ENCODE measurements at regions not wholly inside any gene's neighbourhood (a gene's known extent, or its start where the extent isn't known, plus 50 kb on each side); places are given as distances from the start of the nearest gene placed in this dataset.
A peak's percentile ranks its signal among the peaks of the same experiment; 100 is the strongest.

GRCh38 chr14:38964630-38965029 lies 138.4 kb downstream of the SEC23A start:
- Histone ChIP-seq H3K27me3 (ENCODE audit: insufficient read depth, low read length) (no peaks in the 10 kb centered on the region), H3K27ac (ENCODE audit: low read depth, low read length) (no peak overlapping the region), H3K9me3 (ENCODE audit: insufficient read depth, low read depth, low read length) (no peaks in the 10 kb centered on the region), H3K36me3 (ENCODE audit: insufficient read depth, low read length) (no peaks in the 10 kb centered on the region), H3K4me2 (ENCODE audit: low read length) (no peak overlapping the region), H3K9ac (ENCODE audit: low read length) (no peak overlapping the region), H3K79me2 (ENCODE audit: insufficient read depth, low read length) (no peaks in the 10 kb centered on the region), H2AFZ (ENCODE audit: low read depth, low read length) (no peak overlapping the region), H3K4me3 (ENCODE audit: insufficient read depth, low read depth, low read length) (no peak overlapping the region), H4K20me1 (ENCODE audit: insufficient read depth, low read length) (no peaks in the 10 kb centered on the region), H3K4me1 (ENCODE audit: insufficient read depth, low read length) (peaks cover 3% of the 10 kb centered on the region)
- Mint-ChIP-seq H3K9me3 (ENCODE audit: unreplicated experiment) (no peaks in the 10 kb centered on the region), H3K4me1 (ENCODE audit: low read depth, unreplicated experiment) (peaks cover 10% of the 10 kb centered on the region), H3K36me3 (ENCODE audit: low read depth, unreplicated experiment) (no peaks in the 10 kb centered on the region), H3K27me3 (ENCODE audit: low read depth, unreplicated experiment) (no peaks in the 10 kb centered on the region), H3K27ac (ENCODE audit: unreplicated experiment) (no peak overlapping the region), H3K4me3 (ENCODE audit: unreplicated experiment) (no peak overlapping the region)
- FAIRE-seq = no peak
- TF ChIP-seq EZH2 (IDR thresholded peaks at IDR 0.05; ENCODE audit: insufficient read depth, low read length) = no peak
- no peak for TF ChIP-seq CTCF (IDR thresholded peaks at IDR 0.05; ENCODE audit: insufficient read depth, low read depth, low read length)
- DNase-seq (ENCODE audit: low read depth) = peak; percentile 68

GRCh38 chr14:38960946-38961531 lies 142.0 kb downstream of the SEC23A start:
- Mint-ChIP-seq H3K4me3 (ENCODE audit: unreplicated experiment) (no peak overlapping the region), H3K9me3 (ENCODE audit: unreplicated experiment) (no peaks in the 10 kb centered on the region), H3K4me1 (ENCODE audit: low read depth, unreplicated experiment) (peaks cover 10% of the 10 kb centered on the region), H3K27ac (ENCODE audit: unreplicated experiment) (no peak overlapping the region), H3K27me3 (ENCODE audit: low read depth, unreplicated experiment) (no peaks in the 10 kb centered on the region), H3K36me3 (ENCODE audit: low read depth, unreplicated experiment) (no peaks in the 10 kb centered on the region)
- peaks cover 3% of the 10 kb centered on the region for H3K4me1 ChIP-seq (ENCODE audit: insufficient read depth, low read length)
- H3K27me3 ChIP-seq (ENCODE audit: insufficient read depth, low read length) = no peaks in the 10 kb centered on the region
- no peak overlapping the region for H3K4me3 ChIP-seq (ENCODE audit: insufficient read depth, low read depth, low read length)
- H3K79me2 ChIP-seq (ENCODE audit: insufficient read depth, low read length) = no peaks in the 10 kb centered on the region
- no peak overlapping the region for H3K9ac ChIP-seq (ENCODE audit: low read length)
- no peaks in the 10 kb centered on the region for H4K20me1 ChIP-seq (ENCODE audit: insufficient read depth, low read length)
- no peaks in the 10 kb centered on the region for H3K36me3 ChIP-seq (ENCODE audit: insufficient read depth, low read length)
- no peak for FAIRE-seq
- no peak overlapping the region for H3K27ac ChIP-seq (ENCODE audit: low read depth, low read length)
- no peak for TF ChIP-seq EZH2 (IDR thresholded peaks at IDR 0.05; ENCODE audit: insufficient read depth, low read length)
- TF ChIP-seq CTCF (IDR thresholded peaks at IDR 0.05; ENCODE audit: insufficient read depth, low read depth, low read length) = no peak
- H3K4me2 ChIP-seq (ENCODE audit: low read length) = no peak overlapping the region
- no peaks in the 10 kb centered on the region for H3K9me3 ChIP-seq (ENCODE audit: insufficient read depth, low read depth, low read length)
- H2AFZ ChIP-seq (ENCODE audit: low read depth, low read length) = no peak overlapping the region
- DNase-seq (ENCODE audit: low read depth) = peak; percentile 35

GRCh38 chr14:38959021-38959420 lies 144.0 kb downstream of the SEC23A start:
- Histone ChIP-seq H3K4me2 (ENCODE audit: low read length) (no peak overlapping the region), H3K4me1 (ENCODE audit: insufficient read depth, low read length) (no peaks in the 10 kb centered on the region), H2AFZ (ENCODE audit: low read depth, low read length) (no peak overlapping the region), H3K27ac (ENCODE audit: low read depth, low read length) (no peak overlapping the region), H3K9ac (ENCODE audit: low read length) (no peak overlapping the region), H3K27me3 (ENCODE audit: insufficient read depth, low read length) (no peaks in the 10 kb centered on the region), H3K36me3 (ENCODE audit: insufficient read depth, low read length) (no peaks in the 10 kb centered on the region), H3K9me3 (ENCODE audit: insufficient read depth, low read depth, low read length) (no peaks in the 10 kb centered on the region), H3K79me2 (ENCODE audit: insufficient read depth, low read length) (no peaks in the 10 kb centered on the region), H3K4me3 (ENCODE audit: insufficient read depth, low read depth, low read length) (no peak overlapping the region), H4K20me1 (ENCODE audit: insufficient read depth, low read length) (no peaks in the 10 kb centered on the region)
- no peak for FAIRE-seq
- DNase-seq (ENCODE audit: low read depth) = peak; percentile 37
- H3K4me1 Mint-ChIP-seq (ENCODE audit: low read depth, unreplicated experiment) = no peaks in the 10 kb centered on the region
- no peaks in the 10 kb centered on the region for H3K36me3 Mint-ChIP-seq (ENCODE audit: low read depth, unreplicated experiment)
- H3K4me3 Mint-ChIP-seq (ENCODE audit: unreplicated experiment) = no peak overlapping the region
- H3K27me3 Mint-ChIP-seq (ENCODE audit: low read depth, unreplicated experiment) = no peaks in the 10 kb centered on the region
- TF ChIP-seq EZH2 (IDR thresholded peaks at IDR 0.05; ENCODE audit: insufficient read depth, low read length) = no peak
- TF ChIP-seq CTCF (IDR thresholded peaks at IDR 0.05; ENCODE audit: insufficient read depth, low read depth, low read length) = no peak
- H3K27ac Mint-ChIP-seq (ENCODE audit: unreplicated experiment) = no peak overlapping the region
- H3K9me3 Mint-ChIP-seq (ENCODE audit: unreplicated experiment) = no peaks in the 10 kb centered on the region
